Omental fat pad (tissue), 3 donors: ENCODE measurements at regions not wholly inside any gene's neighbourhood (a gene's known extent, or its start where the extent isn't known, plus 50 kb on each side); places are given as distances from the start of the nearest gene placed in this dataset.

Experiments
- ATAC-seq: fragments of 150-250 bp; one replicate; pipeline ENCODE4 v1.9.1; 2016; ENCODE audit warnings: mild to moderate bottlenecking, moderate library complexity; ENCODE audit not compliant: low FRiP score
- DNase-seq: peaks from one replicate; pipeline ENCODE4 v3.0.0-alpha.2; 2019; ENCODE audit warnings: low spot score
- TF ChIP-seq, protein P1 (sequence below), 3 donors: fragments of 450-650 bp; IDR thresholded peaks; one replicate each; pipeline ENCODE4 v1.5.1; 2016 to 2017; ENCODE audit warnings: antibody characterized with exemption in 3 of 3, mild to moderate bottlenecking in 3 of 3, moderate library complexity in 2 of 3

DNA sequence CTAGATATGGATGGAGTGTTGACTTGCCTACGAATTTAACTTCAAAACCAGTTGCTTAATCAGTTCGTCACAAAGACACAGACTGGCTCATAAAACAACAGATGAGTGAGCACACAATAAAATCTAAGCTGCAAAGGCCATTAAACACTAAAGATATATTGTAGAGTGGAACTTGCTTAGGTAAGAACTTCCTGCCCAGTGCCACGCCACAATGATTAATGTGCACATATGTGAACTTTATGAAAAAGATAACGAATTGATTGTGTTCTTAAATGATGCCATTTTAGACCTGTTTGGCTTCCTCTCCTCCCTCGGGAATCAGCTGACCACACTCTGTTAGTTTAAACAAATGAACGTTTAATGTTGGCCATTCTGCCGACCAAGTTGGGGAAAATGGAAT, 2031.3 kb upstream of the CELF4 start:
- TF ChIP-seq, protein P1, sequence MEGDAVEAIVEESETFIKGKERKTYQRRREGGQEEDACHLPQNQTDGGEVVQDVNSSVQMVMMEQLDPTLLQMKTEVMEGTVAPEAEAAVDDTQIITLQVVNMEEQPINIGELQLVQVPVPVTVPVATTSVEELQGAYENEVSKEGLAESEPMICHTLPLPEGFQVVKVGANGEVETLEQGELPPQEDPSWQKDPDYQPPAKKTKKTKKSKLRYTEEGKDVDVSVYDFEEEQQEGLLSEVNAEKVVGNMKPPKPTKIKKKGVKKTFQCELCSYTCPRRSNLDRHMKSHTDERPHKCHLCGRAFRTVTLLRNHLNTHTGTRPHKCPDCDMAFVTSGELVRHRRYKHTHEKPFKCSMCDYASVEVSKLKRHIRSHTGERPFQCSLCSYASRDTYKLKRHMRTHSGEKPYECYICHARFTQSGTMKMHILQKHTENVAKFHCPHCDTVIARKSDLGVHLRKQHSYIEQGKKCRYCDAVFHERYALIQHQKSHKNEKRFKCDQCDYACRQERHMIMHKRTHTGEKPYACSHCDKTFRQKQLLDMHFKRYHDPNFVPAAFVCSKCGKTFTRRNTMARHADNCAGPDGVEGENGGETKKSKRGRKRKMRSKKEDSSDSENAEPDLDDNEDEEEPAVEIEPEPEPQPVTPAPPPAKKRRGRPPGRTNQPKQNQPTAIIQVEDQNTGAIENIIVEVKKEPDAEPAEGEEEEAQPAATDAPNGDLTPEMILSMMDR (IDR thresholded peaks at IDR 0.05) = no peak
- ATAC-seq (no peak), DNase-seq (no peak)

DNA sequence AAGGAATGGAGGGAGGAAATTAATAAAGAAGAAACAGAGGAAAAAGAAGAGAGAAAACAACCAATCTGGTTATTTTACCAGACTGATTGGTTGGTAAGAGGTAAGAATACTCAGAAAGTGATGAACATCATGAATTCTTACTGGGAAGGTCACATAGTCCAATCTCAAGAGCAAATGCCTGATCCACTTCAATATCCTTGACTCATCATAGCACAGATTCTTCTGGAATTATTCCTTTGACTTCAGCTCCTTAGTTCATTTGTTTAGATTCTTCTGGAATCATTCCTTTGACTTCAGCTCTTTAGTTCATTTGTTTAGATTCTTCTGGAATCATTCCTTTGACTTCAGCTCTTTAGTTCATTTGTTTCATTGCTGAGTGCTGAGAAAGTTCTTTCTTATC, 2030.6 kb upstream of the CELF4 start:
- TF ChIP-seq, protein P1 (IDR thresholded peaks at IDR 0.05) = no peak
- ATAC-seq (no peak), DNase-seq (no peak)

DNA sequence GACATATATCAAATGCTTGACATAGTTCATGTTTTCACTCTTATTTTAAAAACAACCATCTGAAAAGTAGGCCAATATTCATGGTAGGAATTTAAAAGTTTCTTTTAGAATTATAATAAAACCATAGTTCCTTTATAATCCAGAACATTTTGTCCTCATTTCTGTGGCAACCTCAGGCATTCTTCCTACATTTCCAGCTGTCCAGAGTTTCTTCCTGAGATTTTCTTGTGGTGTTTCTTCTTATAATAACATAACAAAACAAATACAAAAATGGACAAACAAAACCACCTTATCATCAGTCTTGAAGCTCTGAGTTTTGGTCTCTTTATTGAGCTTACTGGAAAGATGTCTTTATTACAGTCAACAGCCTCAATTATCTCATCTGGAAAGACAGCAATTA, 2028.6 kb upstream of the CELF4 start:
- no peak for ATAC-seq
- DNase-seq = no peak
- TF ChIP-seq, protein P1 (IDR thresholded peaks at IDR 0.05) = no peak

GRCh38 chr18:39591649-39592048, 2026.1 kb upstream of the CELF4 start:
- no peak for ATAC-seq
- TF ChIP-seq, protein P1 (IDR thresholded peaks at IDR 0.05) = no peak
- DNase-seq = no peak

- ATAC-seq (no peak), DNase-seq (no peak)
- TF ChIP-seq, protein P1 (IDR thresholded peaks at IDR 0.05) = no peak
These were observed 2023.9 kb upstream of the CELF4 start for GRCh38 chr18:39589496-39589895.

DNA sequence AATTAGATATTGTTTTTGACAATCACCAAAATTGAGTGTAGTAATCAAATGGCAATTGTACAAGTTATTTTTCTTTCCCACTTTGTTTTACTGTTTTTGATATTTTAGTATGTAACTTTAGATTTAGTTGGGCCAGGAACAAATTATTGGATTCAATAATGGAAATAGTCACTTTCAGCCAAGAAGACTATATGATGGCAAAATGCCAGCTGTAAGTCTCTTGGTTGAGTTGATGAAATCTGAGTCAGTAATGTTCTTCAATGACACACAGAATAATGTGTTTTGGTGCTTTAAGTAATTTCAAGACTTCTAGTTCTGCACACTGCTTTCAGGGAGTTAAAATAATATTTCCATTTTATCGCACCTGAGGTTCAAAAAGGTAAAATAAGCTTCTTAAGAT, 2022.0 kb upstream of the CELF4 start:
- TF ChIP-seq, protein P1 (IDR thresholded peaks at IDR 0.05) = no peak
- DNase-seq = no peak
- no peak for ATAC-seq

GRCh38 chr18:39586741-39587140, 2021.1 kb upstream of the CELF4 start:
- no peak for DNase-seq
- TF ChIP-seq, protein P1 (IDR thresholded peaks at IDR 0.05) = no peak

More at GRCh38 chr18:39586741-39587140, 2021.1 kb upstream of the CELF4 start:
- no peak for ATAC-seq
